IMR-90 (cell line): ENCODE measurements at regions not wholly inside any gene's neighbourhood (a gene's known extent, or its start where the extent isn't known, plus 50 kb on each side); places are given as distances from the start of the nearest gene placed in this dataset.

ENCODE experiments used
- ATAC-seq: fragments of 200-7000 bp; cut with Tn5 transposase; 2 replicates; pipeline ENCODE4 v1.9.1; 2020; ENCODE audit warnings: low read depth, mild to moderate bottlenecking, moderate library complexity
- BruUV-seq: library from RNA; stranded (reverse); fragments of 400-500 nt; replicated peaks from 2 replicates; lab custom pipeline; 2021; lab: Mats Ljungman, UMichigan
- CTCF ChIA-PET: fragments of 300-600 bp; formaldehyde crosslinking; extraction: SDS; loops from one replicate; lab custom pipeline; 2021; ENCODE audit warnings: antibody characterized with exemption; lab: Yijun Ruan, JAX
- POLR2A ChIA-PET: fragments of 300-600 bp; sonication (Branson Sonifier 250); formaldehyde crosslinking; loops from one replicate; lab custom pipeline; 2022; ENCODE audit warnings: antibody characterized with exemption; ENCODE audit not compliant: unreplicated experiment; lab: Charles Lee
- DNase-seq: peaks from one replicate; pipeline ENCODE4 v3.0.0; 2013
- H2AFZ ChIP-seq: replicated peaks from 2 replicates; pipeline ENCODE3; 2013; ENCODE audit warnings: low read length, mild to moderate bottlenecking; ENCODE audit not compliant: poor library complexity
- H2AK5ac ChIP-seq: 2 replicates; pipeline ENCODE4 v1.6.1; 2013; ENCODE audit warnings: low read depth, low read length, inconsistent platforms
- H2AK9ac ChIP-seq: replicated peaks from 2 replicates; pipeline ENCODE3; 2013; ENCODE audit warnings: mild to moderate bottlenecking, low read depth, low read length, moderate library complexity; ENCODE audit not compliant: poor library complexity
- H2BK120ac ChIP-seq: 2 replicates; pipeline ENCODE4 v1.6.1; 2013; ENCODE audit warnings: low read depth, low read length, inconsistent platforms
- H2BK15ac ChIP-seq: 3 replicates; pipeline ENCODE4 v1.6.1; 2013; ENCODE audit warnings: low read depth, low read length, inconsistent platforms
- H2BK20ac ChIP-seq: 2 replicates; pipeline ENCODE4 v1.6.1; 2013; ENCODE audit warnings: low read depth, mild to moderate bottlenecking, inconsistent platforms, low read length, moderate library complexity
- H2BK5ac ChIP-seq: 2 replicates; pipeline ENCODE4 v1.6.1; 2013; ENCODE audit warnings: mild to moderate bottlenecking, low read depth, low read length, inconsistent platforms; ENCODE audit not compliant: poor library complexity, severe bottlenecking
- H3K14ac ChIP-seq: replicated peaks from 2 replicates; pipeline ENCODE4 v1.6.1; 2013; ENCODE audit warnings: low read depth, low read length, inconsistent platforms
- H3K18ac ChIP-seq: 2 replicates; pipeline ENCODE4 v1.6.1; 2013; ENCODE audit warnings: low read depth, low read length, control low read depth
- H3K23ac ChIP-seq: 2 replicates; pipeline ENCODE4 v1.6.1; 2013; ENCODE audit warnings: low read depth, low read length, inconsistent platforms
- H3K27ac ChIP-seq: 2 replicates; pipeline ENCODE4 v1.5.1; 2013; ENCODE audit warnings: mild to moderate bottlenecking, control low read depth, low read length; ENCODE audit not compliant: insufficient read depth
- H3K27me3 ChIP-seq: 2 replicates; pipeline ENCODE4 v1.6.1; 2013; ENCODE audit warnings: low read length; ENCODE audit not compliant: control insufficient read depth, insufficient read depth
- H3K36me3 ChIP-seq: 2 replicates; pipeline ENCODE4 v1.6.1; 2013; ENCODE audit warnings: low read length, mixed read lengths; ENCODE audit not compliant: control insufficient read depth, insufficient read depth
- H3K4ac ChIP-seq: 2 replicates; pipeline ENCODE4 v1.6.1; 2013; ENCODE audit warnings: low read depth, low read length, inconsistent platforms
- H3K4me1 ChIP-seq: 2 replicates; pipeline ENCODE4 v1.6.1; 2013; ENCODE audit warnings: low read length, mixed read lengths; ENCODE audit not compliant: control insufficient read depth, insufficient read depth
- H3K4me2 ChIP-seq: 2 replicates; pipeline ENCODE4 v1.6.1; 2013; ENCODE audit warnings: low read depth, mild to moderate bottlenecking, control low read depth, low read length, moderate library complexity
- H3K4me3 ChIP-seq: 2 replicates; pipeline ENCODE4 v1.5.1; 2013; ENCODE audit warnings: low read depth, mild to moderate bottlenecking, control low read depth, low read length, moderate library complexity; ENCODE audit not compliant: insufficient read depth
- H3K56ac ChIP-seq: 2 replicates; pipeline ENCODE4 v1.6.1; 2013; ENCODE audit warnings: low read length, inconsistent platforms; ENCODE audit not compliant: insufficient read depth; ENCODE audit errors: extremely low read depth
- H3K79me1 ChIP-seq, 2 experiments: 2 replicates each; pipeline ENCODE4 v1.6.1; 2013; ENCODE audit warnings: low read length in 2 of 2, inconsistent platforms in 1 of 2, low read depth in 1 of 2
- H3K9ac ChIP-seq: 2 replicates; pipeline ENCODE4 v1.6.1; 2013; ENCODE audit warnings: low read depth, low read length, control low read depth
- H3K9me1 ChIP-seq: 2 replicates; pipeline ENCODE4 v1.6.1; 2013; ENCODE audit warnings: low read length, inconsistent platforms; ENCODE audit not compliant: insufficient read depth
- H3K9me3 ChIP-seq: 2 replicates; pipeline ENCODE4 v1.6.1; 2013; ENCODE audit warnings: low read length; ENCODE audit not compliant: control insufficient read depth, insufficient read depth
- H4K20me1 ChIP-seq: 2 replicates; pipeline ENCODE4 v1.6.1; 2013; ENCODE audit warnings: low read length, inconsistent platforms; ENCODE audit not compliant: insufficient read depth
- H4K5ac ChIP-seq: 2 replicates; pipeline ENCODE4 v1.6.1; 2013; ENCODE audit warnings: mild to moderate bottlenecking, low read depth, low read length, control low read depth
- H4K8ac ChIP-seq, 2 experiments: 2 replicates each; pipeline ENCODE4 v1.6.1; 2013; ENCODE audit warnings: low read depth in 2 of 2, low read length in 2 of 2, control low read depth in 1 of 2, inconsistent platforms in 1 of 2
- H4K91ac ChIP-seq: 2 replicates; pipeline ENCODE4 v1.6.1; 2013; ENCODE audit warnings: low read depth, low read length, inconsistent platforms; ENCODE audit not compliant: insufficient read depth
- BHLHE40 ChIP-seq: fragments of 150-350 bp; IDR thresholded peaks from 2 replicates; pipeline ENCODE4 v1.6.1; 2016; ENCODE audit warnings: mild to moderate bottlenecking, low read depth, low read length
- CTCF ChIP-seq: conservative IDR thresholded peaks from 2 replicates; pipeline ENCODE4 v1.5.1; 2012; ENCODE audit warnings: mild to moderate bottlenecking, low read depth, low read length, improper control_type of control experiment
- ELK1 ChIP-seq: fragments of 150-350 bp; IDR thresholded peaks from 2 replicates; pipeline ENCODE4 v1.6.1; 2016; ENCODE audit warnings: low read depth, mild to moderate bottlenecking, low read length, moderate library complexity, borderline replicate concordance
- MAFK ChIP-seq: IDR thresholded peaks from 2 replicates; pipeline ENCODE4 v1.6.1; 2012; ENCODE audit warnings: low read depth, low read length, improper control_type of control experiment
- MAZ ChIP-seq: IDR thresholded peaks from 2 replicates; pipeline ENCODE4 v1.6.1; 2012; ENCODE audit warnings: low read depth, mild to moderate bottlenecking, low read length, improper control_type of control experiment, moderate library complexity, borderline replicate concordance
- NFE2L2 ChIP-seq: fragments of 150-350 bp; IDR thresholded peaks from 2 replicates; pipeline ENCODE4 v1.6.1; 2016; ENCODE audit warnings: low read depth, mild to moderate bottlenecking, low read length
- POLR2A ChIP-seq: IDR thresholded peaks from 2 replicates; pipeline ENCODE4 v1.6.1; 2012; ENCODE audit warnings: mild to moderate bottlenecking, low read depth, low read length
- RAD21 ChIP-seq: IDR thresholded peaks from 2 replicates; pipeline ENCODE4 v1.6.1; 2012; ENCODE audit warnings: low read length, improper control_type of control experiment
- RFX5 ChIP-seq: IDR thresholded peaks from 2 replicates; pipeline ENCODE4 v1.8.0; 2012; ENCODE audit warnings: low read depth, mild to moderate bottlenecking, low read length, moderate library complexity
- SMC3 ChIP-seq: fragments of 150-350 bp; IDR thresholded peaks from 2 replicates; pipeline ENCODE4 v1.6.1; 2016; ENCODE audit warnings: low read depth, mild to moderate bottlenecking, antibody characterized with exemption, low read length, moderate library complexity
- USF2 ChIP-seq: fragments of 150-350 bp; IDR thresholded peaks from 2 replicates; pipeline ENCODE4 v1.6.1; 2017; ENCODE audit warnings: mild to moderate bottlenecking, antibody characterized with exemption, low read length, low read depth
- WGBS, 2 experiments: methylation state at CpG; one replicate each; pipeline versions ENCODE4 v1.1.5 to v1.1.7; 2013; ENCODE audit warnings: missing lambda C conversion rate in 2 of 2; ENCODE audit not compliant: insufficient read length in 1 of 2; ENCODE audit errors: extremely low coverage in 2 of 2; 5-methylcytosine and 5-hydroxymethylcytosine counted together
- dilution Hi-C: fragments of 300-500 bp; cut with HindIII; formaldehyde crosslinking; loops from one replicate; pipeline ENCODE4 v1.14.3; 2018; ENCODE audit warnings: low sequenced_read_pairs; ENCODE audit not compliant: unreplicated experiment
- in situ Hi-C: fragments of 300-500 bp; cut with MboI; formaldehyde crosslinking; loops from 3 replicates; pipeline ENCODE4 v1.14.3; 2019; ENCODE audit warnings: low sequenced_read_pairs, inconsistent platforms, mixed read lengths
- intact Hi-C: fragments of 100-400 bp; cut with micrococcal nuclease; formaldehyde crosslinking; loops from 2 replicates; pipeline ENCODE4 v1.10.0; 2022

- CTCF ChIA-PET: interaction anchor here (1.0 kb wide), 2 partner anchors 13 to 268 kb away, joined by 3 read pairs; no protein-coding TSS in a partner anchor
- H3K23ac ChIP-seq: no peak overlapping the region
These were observed 82.2 kb upstream of the SEC11C start for GRCh38 chr18:59057493-59057795.

More at GRCh38 chr18:59057493-59057795, 82.2 kb upstream of the SEC11C start:
- Histone ChIP-seq H2AK5ac (peak overlapping the region; percentile 25; the same call in 1 of the 2 replicates), H4K91ac (no peak overlapping the region), H3K4ac (peak overlapping the region; percentile 34; the same call in 1 of the 2 replicates), H3K56ac (no peak overlapping the region), H3K4me2 (no peak overlapping the region), H2AFZ (peak overlapping the region; percentile 52), H2AK9ac (no peak overlapping the region), H3K9ac (no peak overlapping the region), H2BK5ac (no peak overlapping the region), H3K14ac (no peak overlapping the region), H3K18ac (no peak overlapping the region), H4K20me1 (no peaks in the 10 kb centered on the region), H3K4me3 (no peak overlapping the region), H3K4me1 (peaks cover 2% of the 10 kb centered on the region; the same call in 1 of the 2 replicates), H3K9me1 (no peaks in the 10 kb centered on the region; the same call in 1 of the 2 replicates), H4K5ac (no peak overlapping the region), H3K9me3 (no peaks in the 10 kb centered on the region), H3K27me3 (no peaks in the 10 kb centered on the region), H2BK120ac (0 out of 2 replicates have a peak overlapping the region, but pooled peaks have one; percentile 11), H3K79me1 (no peaks in the 10 kb centered on the region), H2BK20ac (no peak overlapping the region), H2BK15ac (no peak overlapping the region), H4K8ac (no peak overlapping the region), H3K36me3 (no peaks in the 10 kb centered on the region), H3K27ac (no peak overlapping the region)
- TF ChIP-seq NFE2L2 (no peak), SMC3 (no peak), BHLHE40 (no peak), MAZ (no peak), ELK1 (no peak), POLR2A (no peak), CTCF (no peak), RAD21 (no peak), RFX5 (no peak), USF2 (no peak), MAFK (no peak)
- no TSS peak for BruUV-seq
- dilution Hi-C loops: loop anchor here (25.0 kb wide), 1 partner anchor 270 kb away; no protein-coding TSS in a partner anchor
- WGBS, 2 experiments: no CpG with 5 or more reads among the region's 4 CpGs
- no peak for DNase-seq
- POLR2A ChIA-PET: no interaction called here
- no peak for ATAC-seq
- intact Hi-C loops: loop anchor here (1.0 kb wide), 2 partner anchors 272 to 276 kb away; no protein-coding TSS in a partner anchor
- in situ Hi-C loops: loop anchor here (5.0 kb wide), 1 partner anchor 270 kb away; no protein-coding TSS in a partner anchor
